IPS DF 4.7 (cell line): ENCODE measurements at regions not wholly inside any gene's neighbourhood (a gene's known extent, or its start where the extent isn't known, plus 50 kb on each side); places are given as distances from the start of the nearest gene placed in this dataset.

Source experiments
- DNase-seq: peaks from one replicate; pipeline ENCODE4 v3.0.0-alpha.2; 2013; ENCODE audit warnings: low spot score; ENCODE audit errors: extremely low read depth

GRCh38 chr14:94685166-94685581 lies 73.0 kb downstream of the SERPINA3 start:
- DNase-seq, result no peak

GRCh38 chr14:94682736-94683135 lies 70.5 kb downstream of the SERPINA3 start:
- DNase-seq, result no peak

GRCh38 chr14:94682061-94682516 lies 69.9 kb downstream of the SERPINA3 start:
- DNase-seq, result no peak

DNA sequence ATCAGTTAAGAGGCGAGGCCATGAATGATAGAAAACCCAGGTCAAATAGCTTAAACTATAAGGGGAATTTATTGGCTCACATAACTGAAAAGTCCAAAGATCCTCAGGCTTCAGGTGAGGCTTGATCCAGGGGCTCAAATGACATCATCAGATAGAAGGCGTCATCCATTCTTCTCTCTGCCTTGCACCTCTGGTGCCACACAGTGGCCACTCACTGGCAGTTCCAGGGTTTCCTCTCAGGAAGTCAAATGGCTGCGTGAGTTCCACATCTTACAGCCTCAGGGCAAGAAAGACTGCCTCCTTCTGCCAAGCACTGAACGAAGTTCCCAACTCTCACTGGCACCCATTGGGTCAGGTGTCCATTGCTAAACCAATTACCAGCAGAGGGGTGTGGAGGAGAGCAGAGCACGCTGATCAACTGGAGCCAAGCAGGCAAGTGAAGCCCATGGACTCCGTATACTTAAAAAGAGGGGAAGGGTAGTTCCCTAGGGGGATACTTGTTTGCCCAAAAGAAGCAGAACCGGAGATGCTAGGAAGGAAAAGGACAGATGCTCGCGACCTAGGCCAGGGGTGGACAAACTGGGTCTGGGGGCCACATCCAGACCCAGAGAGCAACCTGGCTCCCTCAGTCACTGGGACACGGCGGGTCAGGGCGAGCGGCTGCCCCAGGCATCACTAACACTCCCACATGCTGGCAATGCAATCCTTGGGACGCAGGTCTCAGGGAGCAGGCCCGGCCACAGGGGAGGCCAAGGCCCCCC lies 69.3 kb downstream of the SERPINA3 start:
- DNase-seq, result no peak

GRCh38 chr14:94680862-94681288 lies 68.7 kb downstream of the SERPINA3 start:
- DNase-seq, result no peak

DNA sequence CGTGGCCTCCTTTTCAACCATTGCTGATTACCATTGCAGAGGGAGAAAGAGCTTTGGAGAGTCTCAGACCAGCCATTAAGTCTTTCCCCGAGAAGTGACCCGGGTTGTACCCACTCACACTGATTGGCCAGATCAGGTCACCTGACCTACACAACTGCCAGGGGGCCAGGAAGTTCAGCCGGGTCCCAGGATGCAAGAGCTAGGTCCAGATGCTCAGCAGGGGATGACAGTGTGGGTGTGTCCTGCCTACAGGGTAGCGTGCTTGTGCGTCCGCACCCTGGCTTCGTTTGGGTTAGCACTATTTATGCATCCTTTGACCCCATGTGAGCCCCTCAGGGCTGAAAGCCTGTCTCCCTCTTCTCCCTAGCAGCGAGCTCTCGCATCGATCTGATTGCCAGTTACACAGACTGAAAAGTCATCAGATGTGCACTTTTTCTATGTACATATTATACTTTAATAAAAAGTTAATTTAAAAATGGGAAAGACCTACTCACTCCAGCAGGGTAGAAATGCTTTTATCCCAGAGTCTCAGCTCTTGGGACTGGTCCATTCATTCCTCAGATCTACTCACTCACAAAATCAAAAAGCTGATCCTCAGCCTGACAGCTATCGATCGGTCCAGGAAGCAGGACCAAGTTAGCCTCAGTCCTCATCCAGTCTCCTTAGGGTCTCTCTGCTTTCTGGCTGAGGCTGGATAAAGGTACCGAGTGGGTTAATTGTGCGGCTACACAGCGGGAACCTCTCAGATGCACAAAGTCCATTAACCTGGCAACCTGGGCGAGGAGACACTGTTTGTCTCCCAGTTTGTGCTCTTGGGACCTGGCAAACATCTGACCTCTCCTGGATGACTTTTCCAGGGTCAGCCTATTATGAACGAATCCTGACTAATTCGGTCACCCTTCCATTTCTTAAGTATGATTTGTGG lies 68.0 kb downstream of the SERPINA3 start:
- DNase-seq, result no peak

DNA sequence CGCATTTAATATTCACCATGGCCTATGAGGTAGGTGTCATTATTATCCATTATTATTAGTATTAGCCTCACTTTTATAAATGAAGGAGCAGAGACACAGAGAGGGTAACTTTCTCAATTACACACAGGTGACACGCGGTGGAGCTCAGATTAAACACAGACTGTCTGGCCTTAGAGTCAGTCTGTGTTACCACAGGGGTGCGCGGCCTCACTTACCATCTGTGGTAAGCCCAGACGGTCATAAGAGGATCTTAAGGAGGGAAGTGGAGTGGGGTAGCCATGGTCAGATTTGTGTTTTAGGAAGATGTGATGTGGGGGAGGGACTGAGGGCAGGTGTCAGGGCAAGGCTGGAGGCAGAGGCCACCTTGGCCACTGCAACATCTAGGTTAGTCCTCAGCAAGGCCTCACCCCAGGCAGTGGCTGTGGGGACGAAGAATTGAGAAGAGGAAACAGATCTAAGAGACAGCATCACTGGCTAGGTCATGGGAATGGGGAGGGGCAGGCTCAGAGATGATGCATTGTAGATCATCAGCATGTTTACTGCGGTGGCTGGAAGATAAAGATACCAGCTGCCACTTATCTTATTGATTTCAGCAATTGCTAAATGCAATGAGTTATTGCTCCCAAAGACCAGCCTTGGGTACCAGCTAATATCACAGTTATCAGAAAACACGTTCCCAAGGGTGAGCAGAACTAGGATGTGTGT lies 67.1 kb downstream of the SERPINA3 start:
- no peak for DNase-seq

DNA sequence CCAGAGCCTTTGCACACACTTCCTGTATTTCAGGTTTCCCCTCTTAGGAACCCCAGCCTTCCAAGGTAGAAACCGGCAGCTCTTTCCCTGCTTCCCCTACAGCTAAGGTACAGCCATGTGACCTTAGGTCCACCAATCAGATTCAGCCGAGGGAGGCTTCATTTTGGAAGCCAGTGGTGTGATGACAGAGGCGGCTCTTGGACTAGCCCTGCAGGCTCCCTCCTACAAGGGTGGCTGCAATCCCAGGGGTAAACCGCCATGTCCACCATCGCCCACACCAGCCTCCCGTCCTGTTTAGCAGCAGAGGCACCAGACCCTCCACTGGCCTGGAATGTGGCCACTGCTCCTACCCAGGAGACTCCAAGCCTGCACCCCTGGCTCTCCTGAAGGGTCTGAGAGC lies 65.6 kb downstream of the SERPINA3 start:
- DNase-seq, result no peak

- DNase-seq, result no peak
These were observed 65.0 kb downstream of the SERPINA3 start for GRCh38 chr14:94677213-94677612.

DNA sequence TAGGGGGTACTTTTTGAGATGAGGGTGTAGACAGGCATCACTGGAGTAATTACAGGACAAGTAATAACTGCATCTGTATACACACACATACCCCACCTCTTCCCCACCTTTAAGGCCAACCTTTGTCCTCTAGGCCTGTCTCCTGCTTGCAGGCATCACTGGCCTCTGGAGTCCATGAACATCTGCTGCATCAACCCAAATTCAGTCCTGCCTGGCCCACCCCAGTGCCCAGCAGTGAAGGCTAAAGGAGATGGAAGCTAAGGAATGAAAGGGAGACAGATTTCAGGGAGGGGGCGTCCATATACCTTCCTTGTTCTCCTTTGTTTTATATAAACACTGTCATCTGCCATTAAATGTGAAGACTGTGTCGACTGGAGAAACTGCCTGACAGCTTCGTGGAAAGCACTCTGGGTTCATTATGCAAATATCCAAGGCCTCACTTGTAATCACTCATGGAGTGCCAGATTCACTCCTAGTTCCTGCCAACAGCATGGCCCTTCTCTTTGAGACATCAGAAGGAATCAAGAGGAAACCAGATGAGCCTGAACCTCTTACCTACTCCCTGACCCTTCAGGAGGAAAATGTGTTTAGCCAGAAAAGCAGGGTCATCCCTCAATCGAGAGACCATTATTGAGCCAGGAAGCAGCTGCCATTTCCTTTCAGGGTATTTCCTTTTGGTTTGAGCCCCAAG lies 64.4 kb downstream of the SERPINA3 start:
- DNase-seq, result no peak

DNA sequence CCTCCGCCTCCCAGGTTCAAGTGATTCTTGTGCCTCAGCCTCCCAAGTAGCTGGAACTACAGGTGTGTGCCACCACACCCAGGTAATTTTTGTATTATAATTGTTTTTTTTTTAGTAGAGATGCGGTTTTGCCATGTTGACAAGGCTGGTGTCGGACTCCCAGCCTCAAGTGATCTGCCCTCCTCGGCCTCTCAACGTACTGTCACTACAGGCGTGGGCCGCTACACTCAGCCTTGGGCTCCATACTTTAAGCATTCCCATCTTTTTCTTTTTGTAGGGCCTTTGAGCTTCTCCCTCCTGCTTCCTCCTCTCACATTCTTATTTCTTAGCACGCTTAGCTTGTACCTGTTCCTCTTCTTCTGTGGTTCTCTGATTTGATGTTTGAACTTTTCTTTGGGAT lies 62.8 kb downstream of the SERPINA3 start:
- no peak for DNase-seq

GRCh38 chr14:94673781-94674231 lies 61.6 kb downstream of the SERPINA3 start:
- no peak for DNase-seq
